Ishikawa (cell line): ENCODE measurements at regions not wholly inside any gene's neighbourhood (a gene's known extent, or its start where the extent isn't known, plus 50 kb on each side); places are given as distances from the start of the nearest gene placed in this dataset.

Source experiments
- CEBPB ChIP-seq: IDR thresholded peaks from 2 replicates; pipeline ENCODE4 v1.6.1; 2012
- CREB1 ChIP-seq: IDR thresholded peaks from 2 replicates; pipeline ENCODE4 v1.6.1; 2012; ENCODE audit warnings: low read depth
- EGR1 ChIP-seq: IDR thresholded peaks from 2 replicates; pipeline ENCODE4 v1.6.1; 2012
- EP300 ChIP-seq: IDR thresholded peaks from 2 replicates; pipeline ENCODE4 v1.6.1; 2012; ENCODE audit warnings: borderline replicate concordance
- FOXM1 ChIP-seq: IDR thresholded peaks from 2 replicates; pipeline ENCODE4 v1.6.1; 2012; ENCODE audit warnings: low read depth, borderline replicate concordance
- MAX ChIP-seq: IDR thresholded peaks from 2 replicates; pipeline ENCODE4 v1.6.1; 2012
- NFIC ChIP-seq: IDR thresholded peaks from 2 replicates; pipeline ENCODE4 v1.6.1; 2012
- RAD21 ChIP-seq: IDR thresholded peaks from 2 replicates; pipeline ENCODE4 v1.6.1; 2012; ENCODE audit warnings: low read depth
- REST ChIP-seq: IDR thresholded peaks from 2 replicates; pipeline ENCODE4 v1.6.1; 2012; ENCODE audit warnings: low read depth, mild to moderate bottlenecking
- TAF1 ChIP-seq: IDR thresholded peaks from 2 replicates; pipeline ENCODE4 v1.6.1; 2012; ENCODE audit warnings: low read depth, mild to moderate bottlenecking
- TCF12 ChIP-seq: IDR thresholded peaks from 2 replicates; pipeline ENCODE4 v1.6.1; 2012; ENCODE audit warnings: low read depth
- TEAD4 ChIP-seq: IDR thresholded peaks from 2 replicates; pipeline ENCODE4 v1.6.1; 2012
- YY1 ChIP-seq: IDR thresholded peaks from 2 replicates; pipeline ENCODE4 v1.6.1; 2012; ENCODE audit warnings: low read depth
- ZBTB7A ChIP-seq: IDR thresholded peaks from 2 replicates; pipeline ENCODE4 v1.6.1; 2012; ENCODE audit warnings: low read depth
- TF ChIP-seq, protein P1 (sequence below): IDR thresholded peaks from 2 replicates; pipeline ENCODE4 v1.6.1; 2012

DNA sequence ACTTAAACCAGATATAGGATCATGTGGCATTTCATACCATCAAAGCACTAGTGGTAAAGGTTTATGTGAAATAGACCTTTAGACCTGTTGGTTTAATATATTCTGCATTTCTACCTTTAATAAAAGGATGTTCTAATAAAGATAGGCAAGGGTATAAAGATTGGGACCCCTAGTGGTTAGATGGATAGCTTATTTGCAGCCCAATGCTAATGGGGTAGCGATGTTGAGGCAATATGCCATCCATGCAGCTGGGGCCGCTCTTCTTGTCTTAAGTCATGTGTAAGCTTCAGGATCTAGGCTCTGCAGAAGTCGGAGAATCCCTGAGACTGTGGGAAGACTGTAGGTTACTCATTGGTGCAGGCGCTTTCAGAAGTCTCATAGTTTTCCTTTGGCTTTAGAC, 114.9 kb downstream of the ICOS start:
- TF ChIP-seq YY1: no peak
- no peak for TF ChIP-seq CEBPB
- no peak for TF ChIP-seq TCF12
- no peak for TF ChIP-seq TAF1
- no peak for TF ChIP-seq TEAD4
- no peak for TF ChIP-seq FOXM1

DNA sequence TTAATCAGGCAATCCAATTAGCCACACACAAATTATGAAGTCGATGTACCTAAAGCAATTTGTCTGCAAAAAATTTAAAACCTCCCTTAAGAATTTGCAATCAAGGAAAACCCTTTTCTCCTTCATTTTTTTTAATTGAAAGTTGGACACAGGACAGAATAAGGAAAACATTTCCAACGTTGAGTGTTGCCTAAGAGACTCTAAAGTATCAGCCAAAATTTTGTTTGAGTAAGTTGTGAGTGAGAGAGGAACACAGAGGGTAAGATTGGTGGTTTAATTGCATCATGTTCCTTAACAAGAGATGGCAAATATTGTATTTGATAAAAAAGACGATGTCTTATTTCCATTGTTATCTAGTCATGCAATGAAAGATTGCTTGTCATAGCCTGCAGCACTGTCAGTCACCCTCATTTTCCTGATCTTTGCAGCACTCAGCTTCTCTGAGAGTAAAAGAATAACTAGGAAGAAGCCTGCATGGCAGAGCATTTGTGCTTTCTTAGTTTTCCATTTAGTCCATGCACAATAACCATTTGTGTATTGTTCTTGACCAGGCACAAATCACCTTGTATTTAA, 115.5 kb downstream of the ICOS start:
- TF ChIP-seq TEAD4: no peak
- no peak for TF ChIP-seq CREB1
- TF ChIP-seq, protein P1, sequence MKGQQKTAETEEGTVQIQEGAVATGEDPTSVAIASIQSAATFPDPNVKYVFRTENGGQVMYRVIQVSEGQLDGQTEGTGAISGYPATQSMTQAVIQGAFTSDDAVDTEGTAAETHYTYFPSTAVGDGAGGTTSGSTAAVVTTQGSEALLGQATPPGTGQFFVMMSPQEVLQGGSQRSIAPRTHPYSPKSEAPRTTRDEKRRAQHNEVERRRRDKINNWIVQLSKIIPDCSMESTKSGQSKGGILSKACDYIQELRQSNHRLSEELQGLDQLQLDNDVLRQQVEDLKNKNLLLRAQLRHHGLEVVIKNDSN: no peak
- TF ChIP-seq REST: no peak
- TF ChIP-seq TAF1: no peak
- TF ChIP-seq MAX: no peak
- TF ChIP-seq FOXM1: no peak
- no peak for TF ChIP-seq ZBTB7A
- no peak for TF ChIP-seq NFIC
- TF ChIP-seq TCF12: no peak

DNA sequence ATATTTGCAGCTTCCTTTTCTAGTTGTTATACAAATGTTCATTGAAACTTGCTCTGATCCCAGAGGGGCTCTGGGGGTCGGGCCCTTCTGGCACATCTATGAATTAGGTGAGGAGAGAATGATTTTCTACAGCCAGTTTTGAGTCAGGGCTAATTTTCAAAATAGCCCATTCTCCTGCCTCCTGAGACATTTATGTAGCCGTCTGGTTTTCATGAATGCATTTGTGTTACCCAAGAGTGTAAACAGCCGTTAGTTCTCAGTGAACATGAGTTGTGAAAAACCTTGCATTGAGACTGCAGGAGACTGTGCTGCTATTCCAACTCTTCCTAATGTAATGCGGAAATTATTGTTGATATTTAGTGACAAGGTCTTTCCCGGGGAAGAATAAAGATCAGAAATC, 122.5 kb downstream of the ICOS start:
- TF ChIP-seq TCF12: no peak
- TF ChIP-seq TAF1: no peak
- TF ChIP-seq CEBPB: no peak
- TF ChIP-seq ZBTB7A: no peak
- TF ChIP-seq RAD21: no peak
- no peak for TF ChIP-seq EGR1
- no peak for TF ChIP-seq NFIC
- no peak for TF ChIP-seq EP300
- TF ChIP-seq TEAD4: no peak
- no peak for TF ChIP-seq REST
- TF ChIP-seq, protein P1: no peak
- no peak for TF ChIP-seq CREB1
- TF ChIP-seq FOXM1: no peak
- TF ChIP-seq YY1: no peak
- TF ChIP-seq MAX: no peak

DNA sequence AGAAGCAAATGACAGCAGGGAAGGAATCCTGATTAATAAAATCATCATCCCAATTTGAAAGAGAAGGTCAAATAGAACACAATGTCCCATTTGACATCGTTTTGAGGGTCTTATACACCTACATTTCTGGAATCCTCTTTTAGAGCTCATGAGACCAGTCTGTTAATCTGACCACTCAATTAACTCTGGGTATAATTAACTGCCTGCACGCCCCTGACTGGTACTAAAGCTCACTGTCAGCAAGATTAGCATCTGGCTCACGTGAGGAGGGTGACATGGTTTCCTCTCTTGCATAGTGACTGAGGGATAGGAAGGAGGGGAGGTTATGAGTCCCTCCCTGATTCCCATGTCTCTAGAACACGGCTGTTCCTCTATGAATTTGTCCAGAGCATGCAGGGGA, 124.3 kb downstream of the ICOS start:
- TF ChIP-seq TEAD4: no peak
- no peak for TF ChIP-seq TCF12
- TF ChIP-seq MAX: no peak
- TF ChIP-seq, protein P1: no peak
- no peak for TF ChIP-seq NFIC
- TF ChIP-seq FOXM1: no peak

GRCh38 chr2:204061241-204061640, 124.7 kb downstream of the ICOS start:
- TF ChIP-seq YY1 (no peak), FOXM1 (no peak)

DNA sequence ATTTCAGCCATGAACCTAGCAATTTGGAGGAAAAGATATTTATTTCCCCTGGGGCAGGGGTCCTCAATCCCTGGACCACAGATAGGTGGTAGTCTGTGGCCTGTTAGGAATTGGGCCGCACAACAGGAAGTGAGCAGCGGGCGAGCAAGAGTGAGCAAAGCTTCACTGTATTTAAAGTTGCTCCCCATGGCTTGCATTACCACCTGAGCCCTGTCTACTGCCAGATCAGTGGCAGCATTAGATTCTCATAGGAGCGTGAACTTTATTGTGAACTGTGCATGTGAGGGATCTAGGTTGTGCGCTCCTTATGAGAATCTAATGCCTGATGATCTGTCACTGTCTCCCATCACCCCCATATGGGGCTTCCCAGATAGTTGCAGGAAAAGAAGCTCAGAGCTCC, 127.6 kb downstream of the ICOS start:
- TF ChIP-seq RAD21 (no peak), TEAD4 (no peak), CREB1 (no peak), YY1 (no peak), REST (no peak), ZBTB7A (no peak), EGR1 (no peak), TCF12 (no peak), CEBPB (no peak), NFIC (no peak), EP300 (no peak), TAF1 (no peak), FOXM1 (no peak), MAX (no peak)
- TF ChIP-seq, protein P1: no peak
